ENCODE measurements at regions not wholly inside any gene's neighbourhood (a gene's known extent, or its start where the extent isn't known, plus 50 kb on each side); places are given as distances from the start of the nearest gene placed in this dataset.

GRCh38 chr7:113392841-113393540, 274.6 kb upstream of the SMIM30 start:
- intact Hi-C loops (cut with DNase I), result no loop called here
- no peak overlapping the region for H3K4me3 ChIP-seq
- no peaks in the 10 kb centered on the region for H3K36me3 ChIP-seq
- H3K4me1 ChIP-seq, result no peaks in the 10 kb centered on the region
- no peaks in the 10 kb centered on the region for H3K9me3 ChIP-seq
- TF ChIP-seq CTCF (IDR thresholded peaks at IDR 0.05) (no peak), POLR2AphosphoS5 (IDR thresholded peaks at IDR 0.05; ENCODE audit: insufficient read depth in 1 of 2, low read depth in 1 of 2) (no peak), POLR2A (IDR thresholded peaks at IDR 0.05) (no peak)
- no peak for DNase-seq (ENCODE audit: extremely low spot score in 2 of 2)
- no peak overlapping the region for H3K27ac ChIP-seq
- no peaks in the 10 kb centered on the region for H3K27me3 ChIP-seq

DNA sequence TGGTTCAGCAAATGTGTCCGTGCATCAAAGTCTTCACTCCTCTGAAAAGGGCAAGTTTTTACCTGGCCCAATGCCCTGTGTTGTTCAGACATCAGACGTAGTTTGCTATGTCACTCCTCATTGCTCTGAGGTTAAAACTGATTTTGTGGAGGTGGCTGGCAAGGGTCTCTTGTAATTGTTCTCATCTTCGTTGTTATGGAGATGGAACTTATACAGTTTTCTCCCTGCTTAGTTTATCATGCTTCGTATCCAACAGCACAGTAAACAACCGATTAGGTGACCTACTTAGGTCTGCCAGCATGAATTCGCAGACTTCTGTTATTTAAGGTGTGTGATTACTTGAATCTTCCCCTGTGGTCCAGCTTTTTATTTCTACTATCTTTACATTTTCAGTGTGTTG, 274.1 kb upstream of the SMIM30 start:
- no peak overlapping the region for H3K4me3 ChIP-seq
- intact Hi-C loops (cut with DNase I), result no loop called here

DNA sequence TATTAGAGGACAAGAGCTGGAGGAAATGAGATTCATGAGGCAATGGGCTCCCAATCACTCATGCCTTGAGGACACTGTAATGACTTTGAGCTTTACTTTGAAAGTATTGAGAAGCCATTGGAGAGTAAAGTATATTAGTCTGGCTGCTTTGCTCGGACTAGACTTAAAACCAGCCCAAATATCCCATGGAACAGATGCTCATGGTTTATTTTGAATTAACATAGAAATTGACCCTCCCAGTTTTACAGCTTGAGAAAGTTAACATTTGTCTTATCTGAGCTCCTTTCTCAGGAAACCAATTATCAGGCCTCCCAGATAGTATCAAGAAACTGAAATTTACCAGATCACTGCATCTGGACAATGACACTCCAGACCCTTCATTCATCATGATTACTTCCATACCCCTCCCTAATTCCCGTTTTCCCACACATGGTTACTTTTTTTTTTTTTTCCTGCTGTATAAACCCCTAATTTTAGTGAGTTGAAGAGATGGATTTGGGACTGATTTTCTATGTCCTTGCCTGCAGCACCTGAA, 270.8 kb upstream of the SMIM30 start:
- Histone ChIP-seq H3K27me3 (no peaks in the 10 kb centered on the region), H3K27ac (no peak overlapping the region), H3K9me3 (no peaks in the 10 kb centered on the region), H3K4me3 (no peak overlapping the region), H3K36me3 (no peaks in the 10 kb centered on the region), H3K4me1 (no peaks in the 10 kb centered on the region)
- intact Hi-C loops (cut with DNase I), result no loop called here
- TF ChIP-seq POLR2A (IDR thresholded peaks at IDR 0.05) (no peak), CTCF (IDR thresholded peaks at IDR 0.05) (no peak), POLR2AphosphoS5 (IDR thresholded peaks at IDR 0.05; ENCODE audit: insufficient read depth in 1 of 2, low read depth in 1 of 2) (no peak)
- DNase-seq (ENCODE audit: extremely low spot score in 2 of 2), result no peak

More for the DNA sequence above, 274.1 kb upstream of the SMIM30 start:
- H3K27me3 ChIP-seq, result no peaks in the 10 kb centered on the region
- H3K36me3 ChIP-seq, result no peaks in the 10 kb centered on the region
- TF ChIP-seq POLR2A (IDR thresholded peaks at IDR 0.05), result no peak
- DNase-seq (ENCODE audit: extremely low spot score in 2 of 2), result no peak
- H3K9me3 ChIP-seq, result no peaks in the 10 kb centered on the region
- no peaks in the 10 kb centered on the region for H3K4me1 ChIP-seq
- H3K27ac ChIP-seq, result no peak overlapping the region

- Histone ChIP-seq H3K27ac (no peak overlapping the region), H3K9me3 (no peaks in the 10 kb centered on the region), H3K36me3 (no peaks in the 10 kb centered on the region), H3K4me3 (no peak overlapping the region), H3K27me3 (no peaks in the 10 kb centered on the region), H3K4me1 (no peaks in the 10 kb centered on the region)
- intact Hi-C loops (cut with DNase I), result no loop called here
- TF ChIP-seq POLR2AphosphoS5 (IDR thresholded peaks at IDR 0.05; ENCODE audit: insufficient read depth in 1 of 2, low read depth in 1 of 2), result no peak
- TF ChIP-seq CTCF (IDR thresholded peaks at IDR 0.05), result no peak
- no peak for TF ChIP-seq POLR2A (IDR thresholded peaks at IDR 0.05)
- no peak for DNase-seq (ENCODE audit: extremely low spot score in 2 of 2)
These were observed 265.3 kb upstream of the SMIM30 start for GRCh38 chr7:113383638-113384037.

DNA sequence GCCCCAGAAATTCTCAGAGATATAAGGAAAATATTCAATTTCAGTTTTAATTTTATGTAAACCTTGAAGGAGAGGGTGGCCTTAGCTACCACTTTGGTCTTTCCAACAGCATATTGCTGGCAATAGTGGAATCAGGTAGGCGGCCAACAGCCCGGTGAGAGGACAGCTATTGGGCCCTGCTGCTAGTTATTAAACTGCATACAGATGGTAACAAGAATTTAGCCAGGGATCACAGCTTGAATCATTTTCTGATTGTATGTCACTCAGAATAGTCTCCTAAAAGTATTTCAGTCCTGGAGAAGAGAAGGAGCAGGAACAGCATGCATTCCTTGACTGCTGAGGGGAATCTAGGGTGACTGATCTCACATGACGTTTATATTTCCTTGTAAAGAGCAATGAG, 261.4 kb upstream of the SMIM30 start:
- Histone ChIP-seq H3K9me3 (no peaks in the 10 kb centered on the region), H3K27ac (no peak overlapping the region), H3K27me3 (no peaks in the 10 kb centered on the region), H3K4me3 (no peak overlapping the region), H3K4me1 (no peaks in the 10 kb centered on the region), H3K36me3 (no peaks in the 10 kb centered on the region)
- no peak for TF ChIP-seq POLR2A (IDR thresholded peaks at IDR 0.05)
- no peak for TF ChIP-seq CTCF (IDR thresholded peaks at IDR 0.05)
- TF ChIP-seq POLR2AphosphoS5 (IDR thresholded peaks at IDR 0.05; ENCODE audit: insufficient read depth in 1 of 2, low read depth in 1 of 2), result no peak
- no peak for DNase-seq (ENCODE audit: extremely low spot score in 2 of 2)
- intact Hi-C loops (cut with DNase I), result no loop called here
